HG03378 (cell line): ENCODE measurements at regions not wholly inside any gene's neighbourhood (a gene's known extent, or its start where the extent isn't known, plus 50 kb on each side); places are given as distances from the start of the nearest gene placed in this dataset.

Experiments
- ATAC-seq: cut with Tn5 transposase; IDR thresholded peaks from one replicate; pipeline ENCODE4 v1.9.1; 2021; ENCODE audit warnings: mild to moderate bottlenecking, moderate library complexity; ENCODE audit not compliant: unreplicated experiment

- no peak for ATAC-seq
Observed at GRCh38 chr2:80703532-80703931, 399.0 kb upstream of the LRRTM1 start.

GRCh38 chr2:80700961-80701360 is 396.4 kb upstream of the LRRTM1 start:
- ATAC-seq: no peak
